ENCODE measurements at regions not wholly inside any gene's neighbourhood (a gene's known extent, or its start where the extent isn't known, plus 50 kb on each side); places are given as distances from the start of the nearest gene placed in this dataset.

GRCh38 chr10:130498042-130498441, 361.9 kb downstream of the GLRX3 start:
- ATAC-seq (ENCODE audit: low FRiP score) (no peak), DNase-seq (ENCODE audit: low spot score) (no peak)
- no peak for TF ChIP-seq CTCF (IDR thresholded peaks at IDR 0.05)

GRCh38 chr10:130498934-130499333, 362.7 kb downstream of the GLRX3 start:
- no peak for DNase-seq (ENCODE audit: low spot score)
- ATAC-seq (ENCODE audit: low FRiP score), result no peak
- no peak for TF ChIP-seq CTCF (IDR thresholded peaks at IDR 0.05)

GRCh38 chr10:130499541-130499940, 363.4 kb downstream of the GLRX3 start:
- DNase-seq (ENCODE audit: low spot score), result no peak
- ATAC-seq (ENCODE audit: low FRiP score), result no peak
- TF ChIP-seq CTCF (IDR thresholded peaks at IDR 0.05), result no peak

- DNase-seq (ENCODE audit: low spot score) (no peak), ATAC-seq (ENCODE audit: low FRiP score) (no peak)
- TF ChIP-seq CTCF (IDR thresholded peaks at IDR 0.05), result no peak
Observed at GRCh38 chr10:130500261-130501000, 364.2 kb downstream of the GLRX3 start.

GRCh38 chr10:130507461-130507860, 371.3 kb downstream of the GLRX3 start:
- no peak for DNase-seq (ENCODE audit: low spot score)
- ATAC-seq (ENCODE audit: low FRiP score), result no peak
- TF ChIP-seq CTCF (IDR thresholded peaks at IDR 0.05), result no peak

- TF ChIP-seq CTCF (IDR thresholded peaks at IDR 0.05), result no peak
- DNase-seq (ENCODE audit: low spot score), result no peak
- ATAC-seq (ENCODE audit: low FRiP score), result no peak
Observed at GRCh38 chr10:130509881-130510689, 373.9 kb downstream of the GLRX3 start.
